HL-60 (cell line): ENCODE measurements at regions not wholly inside any gene's neighbourhood (a gene's known extent, or its start where the extent isn't known, plus 50 kb on each side); places are given as distances from the start of the nearest gene placed in this dataset.

ENCODE experiments used
- DNase-seq, 2 experiments: peaks; one replicate each; pipeline ENCODE4 v3.0.0-alpha.2; 2010 to 2020; ENCODE audit warnings: low read depth in 1 of 2, low spot score in 1 of 2
- H3K27ac ChIP-seq: fragments of 250-450 bp; sonication (Bioruptor Pico); replicated peaks from 2 replicates; pipeline ENCODE4 v1.5.1; 2020; ENCODE audit warnings: mild to moderate bottlenecking, moderate library complexity
- H3K27me3 ChIP-seq: fragments of 250-450 bp; sonication (Bioruptor Pico); 2 replicates; pipeline ENCODE4 v1.5.1; 2021; ENCODE audit warnings: mild to moderate bottlenecking, moderate library complexity; ENCODE audit not compliant: insufficient read depth, poor library complexity, severe bottlenecking
- H3K4me3 ChIP-seq: replicated peaks from 2 replicates; pipeline ENCODE4 v1.5.1; 2011; ENCODE audit warnings: mild to moderate bottlenecking, control low read depth, low read length; ENCODE audit not compliant: insufficient read depth
- GABPA ChIP-seq: IDR thresholded peaks from 2 replicates; pipeline ENCODE4 v1.6.1; 2012; ENCODE audit warnings: low read depth
- POLR2AphosphoS5 ChIP-seq: IDR thresholded peaks from 2 replicates; pipeline ENCODE4 v1.6.1; 2012; ENCODE audit warnings: low read depth
- SPI1 ChIP-seq: IDR thresholded peaks from 2 replicates; pipeline ENCODE4 v1.6.1; 2012; ENCODE audit warnings: low read depth, mild to moderate bottlenecking, borderline replicate concordance
- TF ChIP-seq, protein P1 (sequence below): IDR thresholded peaks from one replicate; pipeline ENCODE4 v1.5.1; 2011; ENCODE audit warnings: low read length, control low read depth, inconsistent platforms; ENCODE audit not compliant: insufficient read depth
- TF ChIP-seq, protein P2 (sequence below): IDR thresholded peaks from 2 replicates; pipeline ENCODE4 v1.6.1; 2012; ENCODE audit warnings: low read depth; ENCODE audit not compliant: insufficient replicate concordance

DNA sequence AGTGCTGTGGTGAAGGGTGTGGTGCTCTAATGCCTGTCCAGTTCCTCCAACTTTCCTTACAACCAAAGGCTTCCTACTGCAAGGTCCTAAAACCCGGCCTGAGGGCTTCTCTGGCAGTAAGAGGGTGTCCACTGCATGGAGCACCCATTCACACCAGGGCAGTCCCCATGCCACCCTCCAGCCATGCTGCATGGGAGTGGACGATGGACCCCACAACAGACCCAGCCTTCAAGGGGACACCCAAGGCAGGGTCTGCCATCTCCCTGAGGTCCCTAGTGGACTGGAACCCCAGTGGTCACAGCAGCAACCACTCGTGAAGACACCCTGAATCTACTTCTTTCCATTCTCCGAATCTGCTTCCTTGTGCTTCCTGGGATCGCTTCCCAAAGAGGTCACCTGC, 117.6 kb upstream of the SOX1 start:
- Histone ChIP-seq H3K27me3 (no peaks in the 10 kb centered on the region), H3K27ac (no peak overlapping the region), H3K4me3 (no peak overlapping the region)
- DNase-seq, result no peak
- TF ChIP-seq SPI1, result no peak
- TF ChIP-seq, protein P1, sequence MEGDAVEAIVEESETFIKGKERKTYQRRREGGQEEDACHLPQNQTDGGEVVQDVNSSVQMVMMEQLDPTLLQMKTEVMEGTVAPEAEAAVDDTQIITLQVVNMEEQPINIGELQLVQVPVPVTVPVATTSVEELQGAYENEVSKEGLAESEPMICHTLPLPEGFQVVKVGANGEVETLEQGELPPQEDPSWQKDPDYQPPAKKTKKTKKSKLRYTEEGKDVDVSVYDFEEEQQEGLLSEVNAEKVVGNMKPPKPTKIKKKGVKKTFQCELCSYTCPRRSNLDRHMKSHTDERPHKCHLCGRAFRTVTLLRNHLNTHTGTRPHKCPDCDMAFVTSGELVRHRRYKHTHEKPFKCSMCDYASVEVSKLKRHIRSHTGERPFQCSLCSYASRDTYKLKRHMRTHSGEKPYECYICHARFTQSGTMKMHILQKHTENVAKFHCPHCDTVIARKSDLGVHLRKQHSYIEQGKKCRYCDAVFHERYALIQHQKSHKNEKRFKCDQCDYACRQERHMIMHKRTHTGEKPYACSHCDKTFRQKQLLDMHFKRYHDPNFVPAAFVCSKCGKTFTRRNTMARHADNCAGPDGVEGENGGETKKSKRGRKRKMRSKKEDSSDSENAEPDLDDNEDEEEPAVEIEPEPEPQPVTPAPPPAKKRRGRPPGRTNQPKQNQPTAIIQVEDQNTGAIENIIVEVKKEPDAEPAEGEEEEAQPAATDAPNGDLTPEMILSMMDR, result no peak
- no peak for TF ChIP-seq POLR2AphosphoS5
- TF ChIP-seq, protein P2, sequence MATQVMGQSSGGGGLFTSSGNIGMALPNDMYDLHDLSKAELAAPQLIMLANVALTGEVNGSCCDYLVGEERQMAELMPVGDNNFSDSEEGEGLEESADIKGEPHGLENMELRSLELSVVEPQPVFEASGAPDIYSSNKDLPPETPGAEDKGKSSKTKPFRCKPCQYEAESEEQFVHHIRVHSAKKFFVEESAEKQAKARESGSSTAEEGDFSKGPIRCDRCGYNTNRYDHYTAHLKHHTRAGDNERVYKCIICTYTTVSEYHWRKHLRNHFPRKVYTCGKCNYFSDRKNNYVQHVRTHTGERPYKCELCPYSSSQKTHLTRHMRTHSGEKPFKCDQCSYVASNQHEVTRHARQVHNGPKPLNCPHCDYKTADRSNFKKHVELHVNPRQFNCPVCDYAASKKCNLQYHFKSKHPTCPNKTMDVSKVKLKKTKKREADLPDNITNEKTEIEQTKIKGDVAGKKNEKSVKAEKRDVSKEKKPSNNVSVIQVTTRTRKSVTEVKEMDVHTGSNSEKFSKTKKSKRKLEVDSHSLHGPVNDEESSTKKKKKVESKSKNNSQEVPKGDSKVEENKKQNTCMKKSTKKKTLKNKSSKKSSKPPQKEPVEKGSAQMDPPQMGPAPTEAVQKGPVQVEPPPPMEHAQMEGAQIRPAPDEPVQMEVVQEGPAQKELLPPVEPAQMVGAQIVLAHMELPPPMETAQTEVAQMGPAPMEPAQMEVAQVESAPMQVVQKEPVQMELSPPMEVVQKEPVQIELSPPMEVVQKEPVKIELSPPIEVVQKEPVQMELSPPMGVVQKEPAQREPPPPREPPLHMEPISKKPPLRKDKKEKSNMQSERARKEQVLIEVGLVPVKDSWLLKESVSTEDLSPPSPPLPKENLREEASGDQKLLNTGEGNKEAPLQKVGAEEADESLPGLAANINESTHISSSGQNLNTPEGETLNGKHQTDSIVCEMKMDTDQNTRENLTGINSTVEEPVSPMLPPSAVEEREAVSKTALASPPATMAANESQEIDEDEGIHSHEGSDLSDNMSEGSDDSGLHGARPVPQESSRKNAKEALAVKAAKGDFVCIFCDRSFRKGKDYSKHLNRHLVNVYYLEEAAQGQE, result no peak
- TF ChIP-seq GABPA, result no peak

DNA sequence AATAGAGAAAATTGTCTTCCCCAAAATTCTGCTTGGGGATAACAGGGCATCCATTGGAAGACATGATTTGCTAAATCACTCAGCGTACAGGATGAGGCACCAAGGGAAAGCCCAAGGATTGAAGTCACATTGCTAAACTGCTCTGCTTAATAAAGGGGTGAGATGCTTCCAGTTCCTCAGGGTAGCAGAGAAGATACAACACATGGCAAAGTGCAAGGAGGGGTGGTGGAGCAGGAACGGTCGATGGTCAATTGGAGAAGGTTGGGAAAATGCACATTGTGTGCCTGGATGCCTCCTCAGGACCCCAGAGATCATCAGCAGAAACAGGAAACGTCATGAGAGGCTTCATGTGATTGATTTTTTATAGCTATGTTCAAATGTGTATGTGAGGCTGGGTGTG, 116.3 kb upstream of the SOX1 start:
- Histone ChIP-seq H3K27me3 (no peaks in the 10 kb centered on the region), H3K27ac (no peak overlapping the region), H3K4me3 (no peak overlapping the region)
- TF ChIP-seq, protein P1, result no peak
- TF ChIP-seq POLR2AphosphoS5 (no peak), SPI1 (no peak), GABPA (no peak)
- TF ChIP-seq, protein P2, result no peak
- no peak for DNase-seq

DNA sequence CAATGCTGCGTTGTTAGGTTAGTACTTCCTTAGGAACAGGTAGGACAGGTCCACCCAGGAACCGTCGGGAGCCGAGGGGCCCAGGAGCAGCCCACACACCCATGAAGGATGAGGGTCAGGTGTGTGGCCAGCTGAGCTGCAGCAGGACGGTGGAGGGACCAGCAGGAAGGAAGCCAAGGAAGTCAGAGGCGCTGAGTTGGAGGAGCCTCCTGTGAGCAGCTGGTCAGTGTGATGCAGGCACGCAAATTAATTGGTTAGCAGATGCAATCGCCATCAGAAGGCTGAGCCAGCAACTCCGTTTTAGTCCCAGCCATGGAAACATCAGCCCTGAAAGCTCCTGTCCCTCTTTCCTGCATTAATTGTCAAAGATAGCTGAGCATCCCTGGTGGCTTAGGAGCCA, 114.9 kb upstream of the SOX1 start:
- TF ChIP-seq GABPA (no peak), POLR2AphosphoS5 (no peak)
- TF ChIP-seq, protein P2, result no peak
- H3K27me3 ChIP-seq, result peaks cover 2% of the 10 kb centered on the region
- H3K4me3 ChIP-seq, result no peak overlapping the region
- DNase-seq, result no peak
- H3K27ac ChIP-seq, result no peak overlapping the region

DNA sequence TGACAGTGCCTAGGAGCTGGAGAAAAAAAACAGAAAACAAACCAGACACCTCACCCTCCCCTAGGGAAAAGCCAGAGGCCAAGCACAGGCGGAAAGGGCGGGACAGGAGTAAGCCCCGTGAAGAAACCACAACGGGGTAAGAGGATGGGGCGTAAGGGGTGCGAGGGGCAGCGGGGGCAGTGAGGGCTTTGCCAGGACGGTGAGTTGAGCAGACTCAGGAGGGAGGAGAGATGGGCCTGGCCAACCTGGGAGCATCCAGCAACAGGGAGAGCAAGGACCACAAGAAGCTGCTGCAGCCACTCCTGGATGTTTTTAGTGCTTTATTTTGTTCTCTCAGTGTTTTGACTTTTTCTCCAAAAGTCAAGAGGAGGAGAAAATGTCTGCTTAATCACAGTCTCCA, 114.1 kb upstream of the SOX1 start:
- Histone ChIP-seq H3K27me3 (peaks cover 2% of the 10 kb centered on the region), H3K27ac (no peak overlapping the region), H3K4me3 (no peak overlapping the region)
- TF ChIP-seq GABPA (no peak), SPI1 (no peak)
- no peak for DNase-seq
